H1 (cell line): ENCODE measurements at regions not wholly inside any gene's neighbourhood (a gene's known extent, or its start where the extent isn't known, plus 50 kb on each side); places are given as distances from the start of the nearest gene placed in this dataset.

Experiments
- BACH1 ChIP-seq: IDR thresholded peaks from 2 replicates; pipeline ENCODE4 v1.6.1; 2012; ENCODE audit warnings: low read length, improper control_type of control experiment
- KDM1A ChIP-seq: fragments of 200-600, 300-600 bp; sonication (generic); IDR thresholded peaks from 2 replicates; pipeline ENCODE4 v1.7.1; 2016; ENCODE audit warnings: mild to moderate bottlenecking, low read length, borderline replicate concordance
- POLR2A ChIP-seq, 2 experiments: IDR thresholded peaks; 1 replicate in 1 of 2; 2 replicates in 1 of 2; pipeline ENCODE4 v1.6.1; 2011; ENCODE audit warnings: low read depth in 2 of 2, low read length in 2 of 2, mild to moderate bottlenecking in 2 of 2; ENCODE audit errors: control extremely low read depth in 1 of 2
- SIN3A ChIP-seq, 2 experiments: IDR thresholded peaks in 1 of 2; conservative IDR thresholded peaks in 1 of 2; 2 replicates each; pipeline ENCODE4 v1.6.1; 2011 to 2012; ENCODE audit warnings: low read length in 2 of 2, improper control_type of control experiment in 1 of 2, low read depth in 1 of 2, mild to moderate bottlenecking in 1 of 2
- SP1 ChIP-seq: IDR thresholded peaks from 2 replicates; pipeline ENCODE4 v1.6.1; 2011; ENCODE audit warnings: low read depth, low read length
- TEAD4 ChIP-seq: IDR thresholded peaks from 2 replicates; pipeline ENCODE4 v1.6.1; 2012; ENCODE audit warnings: low read depth, low read length, inconsistent platforms, mixed read lengths

- TF ChIP-seq SIN3A (conservative IDR thresholded peaks at IDR 0.05 in 1 of 2, IDR thresholded peaks at IDR 0.05 in 1 of 2; ENCODE audit: low read depth in 1 of 2, low read length in 2 of 2) = no peak
- TF ChIP-seq TEAD4 = no peak
- no peak for TF ChIP-seq KDM1A
- TF ChIP-seq SP1 = no peak
- no peak for TF ChIP-seq BACH1
- no peak for TF ChIP-seq POLR2A (IDR thresholded peaks at IDR 0.05; ENCODE audit: control extremely low read depth in 1 of 2, low read depth in 2 of 2, low read length in 2 of 2)
Measured at GRCh38 chr11:106601684-106602297, 416.5 kb downstream of the GUCY1A2 start (continued).
